K562 (cell line): ENCODE measurements at regions not wholly inside any gene's neighbourhood (a gene's known extent, or its start where the extent isn't known, plus 50 kb on each side); places are given as distances from the start of the nearest gene placed in this dataset.

Experiments
- ATAC-seq: fragments of 200-7000 bp; cut with Tn5 transposase; 3 replicates; pipeline ENCODE4 v1.9.1; 2020; ENCODE audit warnings: moderate library complexity
- BruUV-seq: library from RNA; stranded (reverse); fragments of 400-500 nt; replicated peaks from 2 replicates; lab custom pipeline; 2021; lab: Mats Ljungman, UMichigan
- CTCF ChIA-PET: fragments of 300-600 bp; formaldehyde crosslinking; extraction: SDS; loops from one replicate; lab custom pipeline; 2021; ENCODE audit warnings: low intra/inter-chr PET ratio; lab: Yijun Ruan, JAX
- POLR2A ChIA-PET: fragments of 300-600, 350-650 bp; sonication (Branson Sonifier 250); formaldehyde crosslinking; extraction: SDS; loops from one replicate; lab custom pipeline; 2021; ENCODE audit warnings: antibody characterized with exemption, inconsistent platforms; lab: Yijun Ruan, JAX
- DNase-seq, 4 experiments: peaks; one replicate each; pipeline versions ENCODE4 v3.0.0 to v3.0.0-alpha.2; 2011 to 2018; ENCODE audit warnings: low spot score in 3 of 4, mixed read lengths in 3 of 4; ENCODE audit errors: extremely low read depth in 1 of 4
- FAIRE-seq: peaks from 2 replicates; lab custom pipeline; 2011; peaks lifted over from hg19 to GRCh38; lab: Jason Lieb, UNC
- H2AFZ ChIP-seq: 2 replicates; pipeline ENCODE4 v1.6.0; 2011; ENCODE audit warnings: low read depth, low read length, control low read depth, inconsistent platforms
- H3K27ac ChIP-seq: fragments of 200-600 bp; 3 replicates; pipeline ENCODE4 v1.8.0; 2011; ENCODE audit warnings: low read depth, mild to moderate bottlenecking, control low read depth, inconsistent platforms, low read length, moderate library complexity, mixed read lengths; ENCODE audit errors: extremely low read depth
- H3K27me3 ChIP-seq, 2 experiments: fragments of 300-600 bp in 1 of 2; 2 replicates in 1 of 2; 3 replicates in 1 of 2; pipeline versions ENCODE4 v1.6.0 to v1.8.0; 2011; ENCODE audit warnings: inconsistent platforms in 2 of 2, low read length in 2 of 2, mild to moderate bottlenecking in 1 of 2, mixed read lengths in 1 of 2, moderate library complexity in 1 of 2; ENCODE audit not compliant: control insufficient read depth in 2 of 2, insufficient read depth in 2 of 2
- H3K36me3 ChIP-seq: fragments of 300-600 bp; 3 replicates; pipeline ENCODE4 v1.8.0; 2011; ENCODE audit warnings: mild to moderate bottlenecking, low read length, inconsistent platforms; ENCODE audit not compliant: control insufficient read depth, insufficient read depth
- H3K4me1 ChIP-seq, 2 experiments: fragments of 200-600 bp in 1 of 2; replicated peaks in 1 of 2; 2 replicates in 1 of 2; 3 replicates in 1 of 2; pipeline versions ENCODE4 v1.5.1 to v1.8.0; 2011; ENCODE audit warnings: inconsistent platforms in 2 of 2, low read length in 2 of 2, mild to moderate bottlenecking in 1 of 2, mixed read lengths in 1 of 2, moderate library complexity in 1 of 2; ENCODE audit not compliant: control insufficient read depth in 2 of 2, insufficient read depth in 2 of 2
- H3K4me2 ChIP-seq: 2 replicates; pipeline ENCODE4 v1.6.1; 2011; ENCODE audit warnings: low read length, control low read depth, inconsistent platforms, mixed read lengths; ENCODE audit not compliant: insufficient read depth
- H3K4me3 ChIP-seq: fragments of 200-600 bp; sonication (generic), shearing (Covaris generic); 2 replicates; pipeline ENCODE4 v1.5.1; 2016; ENCODE audit warnings: control low read depth, inconsistent platforms
- H3K79me2 ChIP-seq: fragments of 200-600 bp; 3 replicates; pipeline ENCODE4 v1.8.0; 2011; ENCODE audit warnings: low read length, inconsistent platforms; ENCODE audit not compliant: control insufficient read depth, insufficient read depth
- H3K9ac ChIP-seq, 2 experiments: 2 replicates each; pipeline versions ENCODE4 v1.6.0 to v1.6.1; 2011; ENCODE audit warnings: low read depth in 2 of 2, low read length in 2 of 2, control low read depth in 1 of 2, inconsistent platforms in 1 of 2, mild to moderate bottlenecking in 1 of 2, mixed read lengths in 1 of 2; ENCODE audit not compliant: insufficient read depth in 1 of 2
- H3K9me1 ChIP-seq: one replicate; pipeline ENCODE4 v1.6.0; 2011; ENCODE audit warnings: inconsistent platforms, mild to moderate bottlenecking, low read length, moderate library complexity; ENCODE audit not compliant: control insufficient read depth, insufficient read depth
- H3K9me3 ChIP-seq: replicated peaks from 2 replicates; pipeline ENCODE4 v1.5.1; 2011; ENCODE audit warnings: low read depth, low read length, inconsistent platforms; ENCODE audit not compliant: control insufficient read depth, insufficient read depth
- H4K20me1 ChIP-seq: replicated peaks from 2 replicates; pipeline ENCODE4 v1.6.1; 2011; ENCODE audit warnings: low read length, inconsistent platforms, mixed read lengths; ENCODE audit not compliant: control insufficient read depth, insufficient read depth
- NFIX ChIP-seq: fragments of 250-450 bp; sonication (Bioruptor Pico); IDR thresholded peaks from 2 replicates; pipeline ENCODE4 v1.4.0; 2020; ENCODE audit warnings: low read depth, mild to moderate bottlenecking, moderate library complexity
- ZFP1 ChIP-seq: fragments of 450-650 bp; formaldehyde crosslinking; IDR thresholded peaks from 2 replicates; pipeline ENCODE4 v1.4.0; 2020; ENCODE audit warnings: mild to moderate bottlenecking, mixed read lengths
- WGBS: fragments of 100-300 bp; shearing (Covaris generic); methylation state at CpG from one replicate; pipeline ENCODE4 v1.1.6; 2016; ENCODE audit warnings: low coverage, mixed read lengths; ENCODE audit not compliant: insufficient coverage; ENCODE audit errors: missing lambda C conversion rate; 5-methylcytosine and 5-hydroxymethylcytosine counted together
- in situ Hi-C: fragments of 300-500 bp; cut with MboI; formaldehyde crosslinking; loops from 4 replicates; pipeline ENCODE4 v1.15.0; 2018; ENCODE audit warnings: inconsistent platforms, mixed read lengths
- intact Hi-C: fragments of 100-400 bp; cut with micrococcal nuclease; formaldehyde crosslinking; loops from 2 replicates; pipeline ENCODE4 v1.14.2; 2022
- TF ChIP-seq, protein P1 (sequence below): IDR thresholded peaks from 3 replicates; pipeline ENCODE4 v1.6.1; 2011; ENCODE audit warnings: borderline replicate concordance, mild to moderate bottlenecking, moderate library complexity; ENCODE audit not compliant: insufficient read length; ENCODE audit errors: extremely low read depth

DNA sequence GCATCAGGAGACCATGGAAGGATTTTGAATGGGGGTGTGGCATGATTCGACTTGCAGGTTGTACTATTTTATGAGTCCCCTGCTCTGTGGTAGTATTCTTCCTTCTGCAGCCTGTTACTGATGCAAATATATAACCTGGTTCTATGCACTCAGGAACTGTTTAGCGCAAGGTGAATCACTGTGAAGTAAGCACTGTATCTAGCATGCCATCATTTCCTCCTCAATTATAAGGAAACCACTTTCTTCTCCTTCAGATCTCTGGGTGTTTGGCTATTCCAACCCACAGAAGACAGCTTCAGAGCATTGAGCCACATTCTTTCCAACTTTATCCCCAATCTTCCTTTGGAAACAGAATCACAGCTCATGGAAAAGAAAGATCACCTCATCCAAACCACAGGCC lies 176.7 kb downstream of the DIPK2A start:
- H2AFZ ChIP-seq, result no peak overlapping the region
- no peak overlapping the region for H3K4me3 ChIP-seq
- no peak for FAIRE-seq
- 0% methylated on average over 2 of the region's 2 CpGs for WGBS
- in situ Hi-C loops, result no loop called here
- H3K27ac ChIP-seq, result no peak overlapping the region
- no peaks in the 10 kb centered on the region for H3K79me2 ChIP-seq
- intact Hi-C loops, result no loop called here
- H3K9me3 ChIP-seq, result no peaks in the 10 kb centered on the region
- no peaks in the 10 kb centered on the region for H3K36me3 ChIP-seq
- no peak for ATAC-seq
- no peak overlapping the region for H3K4me2 ChIP-seq
- no peaks in the 10 kb centered on the region for H3K4me1 ChIP-seq
- no TSS peak for BruUV-seq
- H4K20me1 ChIP-seq, result no peaks in the 10 kb centered on the region
- no peaks in the 10 kb centered on the region for H3K9me1 ChIP-seq
- ChIA-PET CTCF (no interaction called here), POLR2A (no interaction called here)
- no peaks in the 10 kb centered on the region for H3K27me3 ChIP-seq
- H3K9ac ChIP-seq, result no peak overlapping the region
- no peak for DNase-seq
- TF ChIP-seq, protein P1, sequence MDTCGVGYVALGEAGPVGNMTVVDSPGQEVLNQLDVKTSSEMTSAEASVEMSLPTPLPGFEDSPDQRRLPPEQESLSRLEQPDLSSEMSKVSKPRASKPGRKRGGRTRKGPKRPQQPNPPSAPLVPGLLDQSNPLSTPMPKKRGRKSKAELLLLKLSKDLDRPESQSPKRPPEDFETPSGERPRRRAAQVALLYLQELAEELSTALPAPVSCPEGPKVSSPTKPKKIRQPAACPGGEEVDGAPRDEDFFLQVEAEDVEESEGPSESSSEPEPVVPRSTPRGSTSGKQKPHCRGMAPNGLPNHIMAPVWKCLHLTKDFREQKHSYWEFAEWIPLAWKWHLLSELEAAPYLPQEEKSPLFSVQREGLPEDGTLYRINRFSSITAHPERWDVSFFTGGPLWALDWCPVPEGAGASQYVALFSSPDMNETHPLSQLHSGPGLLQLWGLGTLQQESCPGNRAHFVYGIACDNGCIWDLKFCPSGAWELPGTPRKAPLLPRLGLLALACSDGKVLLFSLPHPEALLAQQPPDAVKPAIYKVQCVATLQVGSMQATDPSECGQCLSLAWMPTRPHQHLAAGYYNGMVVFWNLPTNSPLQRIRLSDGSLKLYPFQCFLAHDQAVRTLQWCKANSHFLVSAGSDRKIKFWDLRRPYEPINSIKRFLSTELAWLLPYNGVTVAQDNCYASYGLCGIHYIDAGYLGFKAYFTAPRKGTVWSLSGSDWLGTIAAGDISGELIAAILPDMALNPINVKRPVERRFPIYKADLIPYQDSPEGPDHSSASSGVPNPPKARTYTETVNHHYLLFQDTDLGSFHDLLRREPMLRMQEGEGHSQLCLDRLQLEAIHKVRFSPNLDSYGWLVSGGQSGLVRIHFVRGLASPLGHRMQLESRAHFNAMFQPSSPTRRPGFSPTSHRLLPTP, result no peak
- no peak for TF ChIP-seq ZFP1 (CRISPR knock-in tag)

DNA sequence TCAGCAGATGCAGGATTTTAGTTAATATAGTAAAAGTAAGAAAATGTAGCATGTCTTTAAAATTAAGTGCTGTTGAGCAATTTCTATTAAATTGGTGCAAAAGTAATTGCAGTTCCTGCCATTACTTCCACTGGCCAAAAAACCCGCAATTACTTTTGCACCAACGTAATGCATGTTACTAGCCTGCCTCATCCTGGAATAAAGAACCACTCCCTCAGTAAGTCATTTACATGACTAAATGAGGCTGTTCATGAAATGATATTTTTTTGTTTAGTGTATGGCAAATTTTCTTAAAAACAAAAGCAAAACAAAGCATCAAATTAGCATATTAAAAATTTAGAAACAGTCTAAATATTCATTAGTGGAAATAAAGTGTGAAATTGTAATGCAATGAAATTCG lies 180.4 kb downstream of the DIPK2A start:
- POLR2A ChIA-PET, result no interaction called here
- Histone ChIP-seq H3K9me3 (no peaks in the 10 kb centered on the region), H4K20me1 (no peaks in the 10 kb centered on the region), H3K9me1 (no peaks in the 10 kb centered on the region), H3K4me1 (no peaks in the 10 kb centered on the region), H3K27me3 (no peaks in the 10 kb centered on the region), H3K9ac (no peak overlapping the region), H3K79me2 (no peaks in the 10 kb centered on the region), H3K4me3 (no peak overlapping the region), H2AFZ (no peak overlapping the region), H3K27ac (no peak overlapping the region), H3K4me2 (no peak overlapping the region), H3K36me3 (no peaks in the 10 kb centered on the region)
- WGBS, result 0% methylated on average over 3 of the region's 3 CpGs
- DNase-seq, result no peak
- intact Hi-C loops, result no loop called here
- in situ Hi-C loops, result no loop called here
- FAIRE-seq, result no peak
- ATAC-seq, result no peak
- CTCF ChIA-PET, result no interaction called here
- no TSS peak for BruUV-seq
- TF ChIP-seq NFIX (CRISPR knock-in tag), result no peak
